NB4 (cell line): ENCODE measurements at regions not wholly inside any gene's neighbourhood (a gene's known extent, or its start where the extent isn't known, plus 50 kb on each side); places are given as distances from the start of the nearest gene placed in this dataset.

Experiments
- MYC ChIP-seq: IDR thresholded peaks from 2 replicates; pipeline ENCODE4 v1.6.1; 2011; ENCODE audit warnings: low read depth, low read length
- POLR2A ChIP-seq: IDR thresholded peaks from 2 replicates; pipeline ENCODE4 v1.6.1; 2011; ENCODE audit warnings: mild to moderate bottlenecking; ENCODE audit not compliant: insufficient read length; ENCODE audit errors: extremely low read depth
- TF ChIP-seq, protein P1 (sequence below): IDR thresholded peaks from one replicate; pipeline ENCODE4 v1.5.1; 2012; ENCODE audit warnings: low read depth, low read length
- TF ChIP-seq, protein P2 (sequence below): IDR thresholded peaks from 2 replicates; pipeline ENCODE4 v1.6.1; 2011; ENCODE audit warnings: low read depth, low read length

- TF ChIP-seq POLR2A = no peak
- TF ChIP-seq, protein P1, sequence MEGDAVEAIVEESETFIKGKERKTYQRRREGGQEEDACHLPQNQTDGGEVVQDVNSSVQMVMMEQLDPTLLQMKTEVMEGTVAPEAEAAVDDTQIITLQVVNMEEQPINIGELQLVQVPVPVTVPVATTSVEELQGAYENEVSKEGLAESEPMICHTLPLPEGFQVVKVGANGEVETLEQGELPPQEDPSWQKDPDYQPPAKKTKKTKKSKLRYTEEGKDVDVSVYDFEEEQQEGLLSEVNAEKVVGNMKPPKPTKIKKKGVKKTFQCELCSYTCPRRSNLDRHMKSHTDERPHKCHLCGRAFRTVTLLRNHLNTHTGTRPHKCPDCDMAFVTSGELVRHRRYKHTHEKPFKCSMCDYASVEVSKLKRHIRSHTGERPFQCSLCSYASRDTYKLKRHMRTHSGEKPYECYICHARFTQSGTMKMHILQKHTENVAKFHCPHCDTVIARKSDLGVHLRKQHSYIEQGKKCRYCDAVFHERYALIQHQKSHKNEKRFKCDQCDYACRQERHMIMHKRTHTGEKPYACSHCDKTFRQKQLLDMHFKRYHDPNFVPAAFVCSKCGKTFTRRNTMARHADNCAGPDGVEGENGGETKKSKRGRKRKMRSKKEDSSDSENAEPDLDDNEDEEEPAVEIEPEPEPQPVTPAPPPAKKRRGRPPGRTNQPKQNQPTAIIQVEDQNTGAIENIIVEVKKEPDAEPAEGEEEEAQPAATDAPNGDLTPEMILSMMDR = no peak
- TF ChIP-seq, protein P2, sequence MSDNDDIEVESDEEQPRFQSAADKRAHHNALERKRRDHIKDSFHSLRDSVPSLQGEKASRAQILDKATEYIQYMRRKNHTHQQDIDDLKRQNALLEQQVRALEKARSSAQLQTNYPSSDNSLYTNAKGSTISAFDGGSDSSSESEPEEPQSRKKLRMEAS = no peak
- TF ChIP-seq MYC = no peak
These were observed 185.5 kb downstream of the HSD17B3 start for GRCh38 chr9:96116275-96117064.
